ENCODE measurements at regions not wholly inside any gene's neighbourhood (a gene's known extent, or its start where the extent isn't known, plus 50 kb on each side); places are given as distances from the start of the nearest gene placed in this dataset.

DNA sequence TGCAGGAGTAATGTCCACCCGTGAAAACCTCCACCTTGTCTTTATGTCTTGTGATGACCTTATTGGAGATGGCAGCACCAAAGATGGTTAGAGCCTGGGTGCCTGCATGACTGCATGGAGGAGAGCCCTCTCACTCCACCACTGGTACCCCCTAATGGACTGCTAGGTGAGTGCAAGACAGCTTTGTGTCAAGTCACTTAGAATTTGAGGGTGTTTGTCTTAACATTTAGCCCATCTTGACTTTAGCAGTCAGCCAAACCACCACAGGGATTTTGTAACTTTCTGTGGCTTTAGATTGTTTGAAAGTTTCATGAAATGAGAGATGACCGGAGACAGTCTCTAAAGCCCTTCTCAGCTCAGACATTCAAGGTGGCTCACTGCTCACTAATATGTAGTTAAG lies 232.9 kb upstream of the NCAM1 start:
- 78% methylated on average over 1 of the region's 2 CpGs for WGBS (ENCODE audit: low lambda C conversion rate)
- Histone ChIP-seq H3K9me3 (ENCODE audit: low read length) (no peaks in the 10 kb centered on the region), H3K27me3 (ENCODE audit: control insufficient read depth in 1 of 2, insufficient read depth in 2 of 2, low read length in 2 of 2) (no peaks in the 10 kb centered on the region; a peak in 1 of 5 replicates), H3K27ac (ENCODE audit: extremely low read length, insufficient read depth, low read length) (no peak overlapping the region), H3K36me3 (replicated peaks in 1 of 2; ENCODE audit: control insufficient read depth in 1 of 2, insufficient read depth in 2 of 2, low read length in 2 of 2) (no peaks in the 10 kb centered on the region), H3K4me1 (ENCODE audit: insufficient read depth, low read length) (no peaks in the 10 kb centered on the region), H3K4me3 (replicated peaks in 1 of 3; ENCODE audit: insufficient read depth in 1 of 3, low read depth in 2 of 3, low read length in 3 of 3) (no peak overlapping the region), H3K79me2 (ENCODE audit: insufficient read depth, low read length) (no peaks in the 10 kb centered on the region), H3K4me2 (ENCODE audit: low read depth, low read length) (no peak overlapping the region), H2AFZ (ENCODE audit: low read length) (no peak overlapping the region), H3K9ac (ENCODE audit: insufficient read depth, low read depth, low read length) (no peak overlapping the region), H4K20me1 (ENCODE audit: insufficient read depth, low read length) (no peaks in the 10 kb centered on the region)
- in situ Hi-C loops (cut with HindIII; ENCODE audit: extremely low pct_ligation_motif_present, low pct_unique_long_range_greater_than_20kb), result no loop called here
- POLR2A ChIA-PET, result no interaction called here
- no TSS peak for BruUV-seq (replicated peaks)
- CTCF ChIA-PET (ENCODE audit: low intra/inter-chr PET ratio, low total read pairs), result no interaction called here
- TF ChIP-seq BORCS8-MEF2B (CRISPR knock-in tag; IDR thresholded peaks at IDR 0.05) (no peak), ZNF430 (CRISPR knock-in tag; IDR thresholded peaks at IDR 0.05) (no peak), MLX (CRISPR knock-in tag; IDR thresholded peaks at IDR 0.05) (no peak), PRMT3 (CRISPR knock-in tag; IDR thresholded peaks at IDR 0.05; ENCODE audit: borderline replicate concordance, low read depth) (no peak), ZNF468 (CRISPR knock-in tag; IDR thresholded peaks at IDR 0.05) (no peak), MED1 (CRISPR knock-in tag; IDR thresholded peaks at IDR 0.05) (no peak), PRDM15 (CRISPR knock-in tag; IDR thresholded peaks at IDR 0.05) (no peak), ZBTB21 (CRISPR knock-in tag; IDR thresholded peaks at IDR 0.05) (no peak), SMYD3 (CRISPR knock-in tag; IDR thresholded peaks at IDR 0.05) (no peak), UBTF (CRISPR knock-in tag; IDR thresholded peaks at IDR 0.05) (no peak), TBP (CRISPR knock-in tag; IDR thresholded peaks at IDR 0.05) (no peak), ZFP36L2 (CRISPR knock-in tag; IDR thresholded peaks at IDR 0.05) (no peak), ZNF768 (CRISPR knock-in tag; IDR thresholded peaks at IDR 0.05) (no peak)
- DNase-seq (ENCODE audit: low spot score) (no peak), FAIRE-seq (no peak), ATAC-seq (no peak)
- intact Hi-C loops (cut with micrococcal nuclease; ENCODE audit: unreplicated experiment), result no loop called here

Measured in HepG2 (cell line).